Thymus (tissue), 11 donors: ENCODE measurements at regions not wholly inside any gene's neighbourhood (a gene's known extent, or its start where the extent isn't known, plus 50 kb on each side); places are given as distances from the start of the nearest gene placed in this dataset.

Source experiments
- DNase-seq, 9 donors: peaks; one replicate each; pipeline ENCODE4 v3.0.0-alpha.2; 2013; ENCODE audit warnings: low spot score in 9 of 9, low read depth in 6 of 9, missing footprints in 1 of 9
- H3K27ac ChIP-seq, 2 donors: one replicate each; pipeline ENCODE4 v1.5.1; 2013; ENCODE audit warnings: control low read depth in 1 of 2, low read depth in 1 of 2, low read length in 1 of 2, mild to moderate bottlenecking in 1 of 2, moderate library complexity in 1 of 2
- H3K27me3 ChIP-seq, 2 donors: one replicate each; pipeline ENCODE4 v1.5.1; 2013; ENCODE audit warnings: low read length in 1 of 2; ENCODE audit not compliant: control insufficient read depth in 2 of 2, insufficient read depth in 1 of 2
- H3K36me3 ChIP-seq, 2 donors: one replicate each; pipeline ENCODE4 v1.5.1; 2013; ENCODE audit warnings: low read length in 1 of 2, mild to moderate bottlenecking in 1 of 2, moderate library complexity in 1 of 2; ENCODE audit not compliant: control insufficient read depth in 2 of 2, insufficient read depth in 2 of 2
- H3K4me1 ChIP-seq, 2 donors: one replicate each; pipeline ENCODE4 v1.5.1; 2013; ENCODE audit warnings: low read length in 2 of 2; ENCODE audit not compliant: control insufficient read depth in 2 of 2, insufficient read depth in 2 of 2
- H3K4me3 ChIP-seq, 2 donors: one replicate each; pipeline ENCODE4 v1.5.1; 2013; ENCODE audit warnings: low read length in 2 of 2, control low read depth in 1 of 2, mild to moderate bottlenecking in 1 of 2
- H3K9me3 ChIP-seq, 2 donors: one replicate each; pipeline ENCODE4 v1.5.1; 2013; ENCODE audit warnings: low read length in 1 of 2, mild to moderate bottlenecking in 1 of 2; ENCODE audit not compliant: control insufficient read depth in 2 of 2, insufficient read depth in 1 of 2
- WGBS: extraction: QIAGEN DNeasy Blood & Tissue Kit; methylation state at CpG from one replicate; pipeline ENCODE4 v1.1.7; 2013; 5-methylcytosine and 5-hydroxymethylcytosine counted together
- donor health status: healthy.

GRCh38 chr1:38560457-38560856, 299.1 kb downstream of the RRAGC start:
- no peak for DNase-seq
- Histone ChIP-seq H3K4me1 (peaks cover 8 to 42% of the 10 kb centered on the region in 2 donors), H3K4me3 (peak overlapping the region; percentile 8 to 16), H3K9me3 (no peaks in the 10 kb centered on the region), H3K27ac (peak overlapping the region; percentile 59 to 75), H3K27me3 (peaks cover 5 to 55% of the 10 kb centered on the region in 2 donors), H3K36me3 (no peaks in the 10 kb centered on the region)
- 77% methylated on average over 7 of the region's 7 CpGs for WGBS

- peak; percentile 44 to 92 (median 76) for DNase-seq
- H3K4me3 ChIP-seq, result peak overlapping the region; percentile 16 to 24
- H3K27me3 ChIP-seq, result peaks cover 5 to 55% of the 10 kb centered on the region in 2 donors
- no peaks in the 10 kb centered on the region for H3K9me3 ChIP-seq
- H3K36me3 ChIP-seq, result no peaks in the 10 kb centered on the region
- H3K4me1 ChIP-seq, result peaks cover 8 to 42% of the 10 kb centered on the region in 2 donors
- H3K27ac ChIP-seq, result peak overlapping the region; percentile 75 to 88
- 2% methylated on average over 33 of the region's 33 CpGs for WGBS
Observed at GRCh38 chr1:38559446-38560165, 300.0 kb downstream of the RRAGC start.

GRCh38 chr1:38558500-38559445, 300.8 kb downstream of the RRAGC start:
- peak overlapping the region; percentile 65 to 72 for H3K27ac ChIP-seq
- peaks cover 8 to 36% of the 10 kb centered on the region in 2 donors for H3K4me1 ChIP-seq
- H3K27me3 ChIP-seq, result peaks cover 5 to 53% of the 10 kb centered on the region in 2 donors
- no peaks in the 10 kb centered on the region for H3K36me3 ChIP-seq
- H3K9me3 ChIP-seq, result no peaks in the 10 kb centered on the region
- 54% methylated on average over 23 of the region's 23 CpGs for WGBS
- peak in 1 of 9 donors; percentile 21 for DNase-seq
- peak overlapping the region in 1 of 2 donors; percentile 24 for H3K4me3 ChIP-seq

GRCh38 chr1:38558055-38558454, 301.5 kb downstream of the RRAGC start:
- Histone ChIP-seq H3K9me3 (no peaks in the 10 kb centered on the region), H3K36me3 (no peaks in the 10 kb centered on the region), H3K27me3 (peaks cover 5 to 53% of the 10 kb centered on the region in 2 donors), H3K4me1 (peaks cover 8 to 36% of the 10 kb centered on the region in 2 donors), H3K27ac (no peak overlapping the region), H3K4me3 (no peak overlapping the region)
- 95% methylated on average over 8 of the region's 8 CpGs for WGBS
- no peak for DNase-seq

- Histone ChIP-seq H3K4me3 (no peak overlapping the region), H3K36me3 (no peaks in the 10 kb centered on the region), H3K27ac (no peak overlapping the region), H3K27me3 (peaks cover 2 to 44% of the 10 kb centered on the region in 2 donors), H3K4me1 (peaks cover 7 to 23% of the 10 kb centered on the region in 2 donors), H3K9me3 (no peaks in the 10 kb centered on the region)
- 80% methylated on average over 1 of the region's 1 CpG for WGBS
- no peak for DNase-seq
Observed at GRCh38 chr1:38555594-38555993, 304.0 kb downstream of the RRAGC start.

GRCh38 chr1:38555130-38555529, 304.4 kb downstream of the RRAGC start:
- Histone ChIP-seq H3K27ac (no peak overlapping the region), H3K36me3 (no peaks in the 10 kb centered on the region), H3K9me3 (no peaks in the 10 kb centered on the region), H3K4me3 (no peak overlapping the region), H3K27me3 (peaks cover 2 to 43% of the 10 kb centered on the region in 2 donors), H3K4me1 (peaks cover 3 to 18% of the 10 kb centered on the region in 2 donors)
- WGBS, result 90% methylated on average over 3 of the region's 3 CpGs
- DNase-seq, result no peak

GRCh38 chr1:38551318-38552307, 308.0 kb downstream of the RRAGC start:
- 82% methylated on average over 19 of the region's 19 CpGs for WGBS
- Histone ChIP-seq H3K27ac (no peak overlapping the region), H3K27me3 (peaks cover 0 to 18% of the 10 kb centered on the region in 2 donors), H3K4me3 (no peak overlapping the region), H3K36me3 (no peaks in the 10 kb centered on the region), H3K4me1 (no peaks in the 10 kb centered on the region), H3K9me3 (no peaks in the 10 kb centered on the region)
- no peak for DNase-seq

GRCh38 chr1:38549191-38549590, 310.4 kb downstream of the RRAGC start:
- Histone ChIP-seq H3K27me3 (peaks cover 0 to 10% of the 10 kb centered on the region in 2 donors), H3K9me3 (no peaks in the 10 kb centered on the region), H3K36me3 (no peaks in the 10 kb centered on the region), H3K4me1 (no peaks in the 10 kb centered on the region), H3K4me3 (no peak overlapping the region), H3K27ac (no peak overlapping the region)
- no peak for DNase-seq
- 84% methylated on average over 3 of the region's 3 CpGs for WGBS
